ENCODE measurements at regions not wholly inside any gene's neighbourhood (a gene's known extent, or its start where the extent isn't known, plus 50 kb on each side); places are given as distances from the start of the nearest gene placed in this dataset.

- Histone ChIP-seq H3K4me3 (ENCODE audit: insufficient read depth, low read depth, low read length) (no peak overlapping the region), H3K27me3 (ENCODE audit: control insufficient read depth, insufficient read depth, low read length) (no peaks in the 10 kb centered on the region), H3K36me3 (replicated peaks; ENCODE audit: control insufficient read depth, insufficient read depth, low read length) (no peaks in the 10 kb centered on the region)
- DNase-seq: no peak
These were observed 66.1 kb downstream of the LEPR start for GRCh38 chr1:65486613-65487012.

GRCh38 chr1:65489481-65489880 lies 69.0 kb downstream of the LEPR start:
- H3K4me3 ChIP-seq (ENCODE audit: insufficient read depth, low read depth, low read length): no peak overlapping the region
- no peak for DNase-seq
- H3K36me3 ChIP-seq (replicated peaks; ENCODE audit: control insufficient read depth, insufficient read depth, low read length): no peaks in the 10 kb centered on the region
- no peaks in the 10 kb centered on the region for H3K27me3 ChIP-seq (ENCODE audit: control insufficient read depth, insufficient read depth, low read length)

- Histone ChIP-seq H3K36me3 (replicated peaks; ENCODE audit: control insufficient read depth, insufficient read depth, low read length) (no peaks in the 10 kb centered on the region), H3K27me3 (ENCODE audit: control insufficient read depth, insufficient read depth, low read length) (no peaks in the 10 kb centered on the region), H3K4me3 (ENCODE audit: insufficient read depth, low read depth, low read length) (no peak overlapping the region)
- DNase-seq: no peak
These were observed 70.0 kb downstream of the LEPR start for GRCh38 chr1:65490231-65491009.

- Histone ChIP-seq H3K4me3 (ENCODE audit: insufficient read depth, low read depth, low read length) (no peak overlapping the region), H3K36me3 (replicated peaks; ENCODE audit: control insufficient read depth, insufficient read depth, low read length) (no peaks in the 10 kb centered on the region), H3K27me3 (ENCODE audit: control insufficient read depth, insufficient read depth, low read length) (no peaks in the 10 kb centered on the region)
- no peak for DNase-seq
These were observed 71.0 kb downstream of the LEPR start for GRCh38 chr1:65491472-65491871.

GRCh38 chr1:65493802-65494201 lies 73.3 kb downstream of the LEPR start:
- no peak for DNase-seq
- H3K36me3 ChIP-seq (replicated peaks; ENCODE audit: control insufficient read depth, insufficient read depth, low read length): no peaks in the 10 kb centered on the region
- no peaks in the 10 kb centered on the region; the same call in 1 of the 2 replicates for H3K27me3 ChIP-seq (ENCODE audit: control insufficient read depth, insufficient read depth, low read length)
- no peak overlapping the region for H3K4me3 ChIP-seq (ENCODE audit: insufficient read depth, low read depth, low read length)

- Histone ChIP-seq H3K4me3 (ENCODE audit: insufficient read depth, low read depth, low read length) (no peak overlapping the region), H3K27me3 (ENCODE audit: control insufficient read depth, insufficient read depth, low read length) (no peaks in the 10 kb centered on the region; the same call in 1 of the 2 replicates), H3K36me3 (replicated peaks; ENCODE audit: control insufficient read depth, insufficient read depth, low read length) (no peaks in the 10 kb centered on the region)
- DNase-seq: no peak
These were observed 74.2 kb downstream of the LEPR start for GRCh38 chr1:65494671-65495070.

GRCh38 chr1:65495137-65495536 lies 74.7 kb downstream of the LEPR start:
- DNase-seq: no peak

GRCh38 chr1:65497256-65497830 lies 76.9 kb downstream of the LEPR start:
- no peak for DNase-seq
- no peak overlapping the region for H3K4me3 ChIP-seq (ENCODE audit: insufficient read depth, low read depth, low read length)
- H3K36me3 ChIP-seq (replicated peaks; ENCODE audit: control insufficient read depth, insufficient read depth, low read length): no peaks in the 10 kb centered on the region
- no peaks in the 10 kb centered on the region; the same call in 1 of the 2 replicates for H3K27me3 ChIP-seq (ENCODE audit: control insufficient read depth, insufficient read depth, low read length)

More at GRCh38 chr1:65495137-65495536, 74.7 kb downstream of the LEPR start:
- no peak overlapping the region for H3K4me3 ChIP-seq (ENCODE audit: insufficient read depth, low read depth, low read length)
- no peaks in the 10 kb centered on the region for H3K36me3 ChIP-seq (replicated peaks; ENCODE audit: control insufficient read depth, insufficient read depth, low read length)
- H3K27me3 ChIP-seq (ENCODE audit: control insufficient read depth, insufficient read depth, low read length): no peaks in the 10 kb centered on the region; the same call in 1 of the 2 replicates

GRCh38 chr1:65503427-65503826 lies 83.0 kb downstream of the LEPR start:
- DNase-seq: no peak
- Histone ChIP-seq H3K4me3 (ENCODE audit: insufficient read depth, low read depth, low read length) (no peak overlapping the region), H3K27me3 (ENCODE audit: control insufficient read depth, insufficient read depth, low read length) (no peaks in the 10 kb centered on the region; the same call in 1 of the 2 replicates), H3K36me3 (replicated peaks; ENCODE audit: control insufficient read depth, insufficient read depth, low read length) (no peaks in the 10 kb centered on the region)

- no peaks in the 10 kb centered on the region for H3K27me3 ChIP-seq (ENCODE audit: control insufficient read depth, insufficient read depth, low read length)
- DNase-seq: no peak
- no peak overlapping the region for H3K4me3 ChIP-seq (ENCODE audit: insufficient read depth, low read depth, low read length)
- H3K36me3 ChIP-seq (replicated peaks; ENCODE audit: control insufficient read depth, insufficient read depth, low read length): no peaks in the 10 kb centered on the region
These were observed 83.8 kb downstream of the LEPR start for GRCh38 chr1:65504263-65504662.

GRCh38 chr1:65505547-65506300 lies 85.3 kb downstream of the LEPR start:
- Histone ChIP-seq H3K27me3 (ENCODE audit: control insufficient read depth, insufficient read depth, low read length) (no peaks in the 10 kb centered on the region), H3K4me3 (ENCODE audit: insufficient read depth, low read depth, low read length) (no peak overlapping the region), H3K36me3 (replicated peaks; ENCODE audit: control insufficient read depth, insufficient read depth, low read length) (no peaks in the 10 kb centered on the region)
- DNase-seq: no peak

- no peaks in the 10 kb centered on the region for H3K27me3 ChIP-seq (ENCODE audit: control insufficient read depth, insufficient read depth, low read length)
- no peaks in the 10 kb centered on the region for H3K36me3 ChIP-seq (replicated peaks; ENCODE audit: control insufficient read depth, insufficient read depth, low read length)
- DNase-seq: no peak
- H3K4me3 ChIP-seq (ENCODE audit: insufficient read depth, low read depth, low read length): no peak overlapping the region
These were observed 87.6 kb downstream of the LEPR start for GRCh38 chr1:65508051-65508450.

GRCh38 chr1:65509912-65510680 lies 89.6 kb downstream of the LEPR start:
- Histone ChIP-seq H3K36me3 (replicated peaks; ENCODE audit: control insufficient read depth, insufficient read depth, low read length) (no peaks in the 10 kb centered on the region), H3K4me3 (ENCODE audit: insufficient read depth, low read depth, low read length) (no peak overlapping the region), H3K27me3 (ENCODE audit: control insufficient read depth, insufficient read depth, low read length) (no peaks in the 10 kb centered on the region)
- no peak for DNase-seq

- no peaks in the 10 kb centered on the region for H3K27me3 ChIP-seq (ENCODE audit: control insufficient read depth, insufficient read depth, low read length)
- H3K36me3 ChIP-seq (replicated peaks; ENCODE audit: control insufficient read depth, insufficient read depth, low read length): no peaks in the 10 kb centered on the region
- H3K4me3 ChIP-seq (ENCODE audit: insufficient read depth, low read depth, low read length): no peak overlapping the region
- DNase-seq: no peak
These were observed 90.5 kb downstream of the LEPR start for GRCh38 chr1:65510961-65511360.

All from H7 (cell line).